Medulla oblongata (tissue), 1 donor: ENCODE measurements at regions not wholly inside any gene's neighbourhood (a gene's known extent, or its start where the extent isn't known, plus 50 kb on each side); places are given as distances from the start of the nearest gene placed in this dataset.

Source experiments
- DNase-seq: peaks from one replicate; pipeline ENCODE4 v3.0.0-alpha.2; 2015; ENCODE audit errors: extremely low spot score

DNA sequence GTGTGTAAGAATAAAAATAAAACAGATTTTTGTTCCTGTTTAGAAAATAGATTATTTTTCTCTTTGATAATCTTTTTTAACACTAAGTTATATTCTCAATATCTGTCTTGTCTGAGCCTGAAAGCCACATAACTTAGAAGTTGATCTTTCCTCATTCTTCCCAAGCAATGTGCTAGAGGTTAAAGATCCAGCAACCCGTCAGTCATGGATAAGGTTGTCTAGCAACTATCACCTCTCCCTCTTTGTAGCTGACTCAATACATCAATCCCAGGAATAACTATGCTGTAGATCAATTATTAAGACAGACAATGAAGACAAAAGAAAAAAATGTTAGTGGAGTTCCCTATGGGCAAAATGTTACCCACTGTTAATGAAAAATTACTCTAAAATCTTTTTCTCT lies 813.1 kb upstream of the CCDC179 start:
- DNase-seq: no peak

DNA sequence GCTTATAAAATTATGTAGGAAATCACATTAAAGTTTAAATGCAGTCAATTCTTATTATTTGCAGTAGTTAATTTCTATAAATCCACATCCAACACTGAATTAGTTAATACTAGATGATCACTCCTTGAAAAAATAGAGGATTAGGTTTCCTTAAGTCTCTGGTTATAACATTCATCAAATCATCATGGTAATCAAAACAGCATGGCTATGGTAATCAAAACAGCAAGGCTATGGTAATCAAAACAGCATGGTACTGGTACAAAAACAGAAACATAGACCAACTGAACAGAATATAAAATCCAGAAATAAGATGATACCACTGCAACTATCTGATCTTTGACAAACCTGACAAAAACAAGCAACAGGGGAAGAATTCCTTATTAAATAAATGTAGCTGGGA lies 814.6 kb upstream of the CCDC179 start:
- no peak for DNase-seq

DNA sequence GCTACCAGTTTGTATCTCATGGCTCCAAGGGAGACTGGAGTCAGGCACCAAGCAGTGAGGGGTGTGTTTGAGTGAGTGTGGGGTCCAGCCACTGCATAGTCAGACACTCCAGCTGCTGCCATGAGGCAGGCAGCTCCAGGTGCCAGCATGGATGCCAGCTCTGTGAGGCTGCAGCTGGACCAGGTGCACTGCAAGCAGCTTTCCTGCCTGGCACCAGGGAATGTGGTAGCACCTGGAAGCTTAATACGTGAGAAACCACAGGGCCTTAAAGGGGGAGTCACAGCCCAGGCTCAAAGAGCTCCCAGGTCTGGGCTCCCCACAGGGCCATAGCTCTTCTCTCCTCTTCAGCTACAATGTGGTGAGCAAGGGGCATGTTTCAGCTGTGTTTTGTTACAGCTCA lies 817.8 kb upstream of the LUZP2 start:
- DNase-seq: no peak

DNA sequence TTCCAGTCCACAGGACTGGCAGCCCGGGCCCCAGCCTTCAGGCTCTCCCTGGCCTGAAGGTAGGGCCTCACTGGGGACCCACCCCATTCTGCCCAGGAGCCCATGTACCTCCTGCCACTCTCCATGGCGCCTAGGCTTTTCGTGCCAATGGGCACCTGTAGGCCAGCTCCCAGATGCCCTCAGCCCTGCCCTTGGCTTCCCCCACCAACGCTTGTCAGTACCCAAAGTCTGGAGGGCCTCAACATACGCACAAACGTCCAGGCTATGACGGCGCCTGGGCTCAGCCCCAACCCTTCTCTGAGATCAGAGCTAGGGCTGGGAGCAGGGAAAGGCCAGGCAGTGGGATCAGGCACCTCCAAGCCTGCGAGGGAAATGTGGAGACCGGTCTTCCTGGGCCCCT lies 816.9 kb upstream of the LUZP2 start:
- no peak for DNase-seq

DNA sequence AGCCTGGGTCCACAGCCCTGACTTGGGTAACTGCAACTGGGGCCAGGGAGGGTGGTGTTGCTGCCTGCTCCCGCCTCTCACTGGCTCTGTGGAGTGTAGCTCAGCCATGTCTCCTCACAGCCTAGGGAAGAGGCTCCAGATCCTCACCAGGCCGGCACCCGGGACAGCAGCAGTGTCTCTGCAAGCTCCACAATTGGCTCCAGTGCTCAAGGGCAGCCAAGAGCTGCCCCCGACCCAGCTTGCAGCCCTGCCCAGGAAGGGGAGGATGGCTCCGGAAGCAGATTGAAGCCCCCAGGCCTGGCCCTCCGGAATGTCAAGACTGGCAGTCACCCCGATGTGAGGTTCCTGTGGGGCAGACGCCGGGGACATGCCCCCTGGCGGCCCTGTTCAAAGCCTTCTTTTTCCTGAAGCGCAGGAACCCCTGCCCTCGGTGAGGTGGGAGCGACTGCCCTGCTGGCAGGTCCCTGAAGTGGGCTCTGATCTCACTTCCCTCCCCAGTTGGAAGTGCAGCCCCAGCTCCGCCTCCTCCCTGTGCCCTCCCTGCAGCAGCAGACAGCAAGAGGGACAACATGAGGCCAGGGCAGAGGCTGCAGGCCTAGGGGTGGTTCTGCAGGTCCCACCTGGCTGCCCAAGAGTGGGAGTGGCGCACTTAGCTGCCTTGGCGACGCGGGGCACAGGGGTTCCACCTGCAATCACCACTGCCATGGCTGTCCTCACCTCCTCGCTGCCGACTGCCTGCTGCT lies 816.2 kb upstream of the LUZP2 start:
- DNase-seq: no peak

DNA sequence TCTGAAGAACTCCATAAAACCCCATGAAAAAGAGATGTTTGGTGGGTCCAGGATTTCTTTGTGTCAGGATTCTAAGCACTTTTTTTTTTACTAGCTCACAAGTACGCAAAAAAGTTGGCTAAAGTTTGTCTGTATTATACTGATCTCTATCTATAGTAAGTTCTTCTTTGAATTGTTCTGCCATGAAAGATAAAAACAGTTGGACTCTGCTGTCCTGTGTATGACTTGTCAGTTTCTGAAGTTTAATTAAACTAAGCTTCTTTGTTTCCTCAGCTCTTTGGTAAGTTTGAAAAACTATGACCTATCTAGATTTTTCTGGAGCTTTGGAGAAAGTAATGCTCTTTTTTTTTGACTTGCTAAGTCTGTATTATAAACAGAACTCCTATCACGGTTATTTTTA lies 812.2 kb upstream of the LUZP2 start:
- no peak for DNase-seq

DNA sequence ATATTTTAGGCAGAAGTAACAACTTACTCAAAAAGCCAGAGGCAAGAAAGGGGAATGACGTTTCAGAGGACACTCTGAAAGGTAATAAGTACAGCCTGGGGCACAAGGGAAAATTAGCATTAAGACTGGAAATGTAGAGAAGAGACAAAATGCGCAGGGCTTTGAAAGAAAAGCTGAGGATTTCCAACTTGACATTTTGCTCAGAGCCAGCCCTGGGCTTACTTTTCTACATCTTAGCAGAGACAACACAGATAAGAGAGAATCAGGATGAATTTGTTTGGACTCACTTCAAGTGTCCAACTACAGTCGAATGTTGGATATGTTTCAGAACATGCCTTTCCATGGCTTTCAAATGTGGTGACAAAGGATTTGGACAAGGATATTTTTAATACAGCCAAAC lies 808.9 kb upstream of the LUZP2 start:
- no peak for DNase-seq

DNA sequence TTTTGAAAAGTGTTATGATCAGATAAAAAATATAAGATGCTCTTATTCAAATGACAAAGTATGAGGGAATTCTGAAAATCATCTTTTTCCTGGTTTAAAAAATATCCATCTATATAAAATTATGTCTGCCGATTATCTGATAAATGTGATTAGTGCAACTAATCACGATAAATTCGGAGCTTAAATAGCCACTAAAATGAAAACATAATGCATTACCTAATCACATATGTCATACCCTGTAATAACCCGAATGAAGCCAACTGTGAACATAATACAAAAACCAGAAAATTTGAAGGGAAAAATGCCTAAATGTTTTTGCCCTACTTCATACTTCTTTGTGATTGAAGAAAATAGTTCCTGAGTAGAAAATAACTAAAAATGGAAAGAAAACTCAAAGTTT lies 808.4 kb upstream of the LUZP2 start:
- no peak for DNase-seq

DNA sequence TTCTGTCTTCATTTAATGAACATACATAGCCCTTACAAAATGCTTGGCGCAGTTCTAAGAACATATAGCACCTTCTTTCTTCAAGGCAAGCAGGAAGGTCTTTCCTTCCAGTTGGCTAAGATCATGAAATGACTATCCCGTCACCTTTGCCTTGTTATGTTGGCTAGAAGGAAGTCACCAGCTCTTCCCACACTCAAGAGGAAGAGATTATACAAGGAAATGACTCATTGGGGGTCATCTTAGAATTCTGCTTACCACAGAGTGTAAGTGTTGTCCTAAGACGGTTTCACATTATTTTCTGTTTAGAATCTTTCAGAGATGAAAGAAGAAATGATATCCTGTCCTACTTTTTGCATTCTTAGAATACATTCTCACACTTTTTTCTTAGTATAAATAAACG lies 808.0 kb upstream of the LUZP2 start:
- DNase-seq: no peak

DNA sequence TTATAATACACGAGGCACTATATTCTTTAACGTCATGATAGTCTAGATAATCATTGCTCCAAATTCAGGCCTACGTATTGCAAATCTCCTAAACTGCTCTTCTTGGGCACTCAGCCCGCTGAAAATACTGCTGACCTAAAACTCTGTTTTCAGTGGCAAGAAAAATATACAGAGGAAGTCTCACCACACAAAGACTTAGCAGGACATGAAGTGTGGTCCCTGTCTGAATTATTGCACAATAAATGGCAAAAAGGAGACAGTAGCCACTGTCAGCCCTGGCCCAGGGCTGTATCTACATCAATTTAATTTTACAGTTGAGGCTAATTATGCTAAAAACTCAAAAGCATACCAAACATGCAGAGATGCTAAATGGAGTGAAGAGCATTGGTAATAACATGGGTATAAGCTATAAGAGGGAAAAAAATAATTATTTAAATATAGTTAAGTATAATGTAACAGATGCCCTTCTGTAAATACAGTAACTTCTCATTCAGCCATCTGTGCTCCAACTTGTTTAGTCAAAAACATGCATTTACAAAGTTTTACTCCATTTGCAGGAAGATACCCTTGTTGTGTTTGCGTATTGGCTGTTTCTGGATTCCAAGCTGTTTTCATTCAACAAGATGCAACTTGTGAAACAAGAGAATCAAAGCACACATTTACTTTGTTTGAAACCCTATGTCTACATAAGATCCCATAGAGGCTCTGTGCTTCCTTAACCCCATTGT lies 800.0 kb upstream of the LUZP2 start:
- no peak for DNase-seq

DNA sequence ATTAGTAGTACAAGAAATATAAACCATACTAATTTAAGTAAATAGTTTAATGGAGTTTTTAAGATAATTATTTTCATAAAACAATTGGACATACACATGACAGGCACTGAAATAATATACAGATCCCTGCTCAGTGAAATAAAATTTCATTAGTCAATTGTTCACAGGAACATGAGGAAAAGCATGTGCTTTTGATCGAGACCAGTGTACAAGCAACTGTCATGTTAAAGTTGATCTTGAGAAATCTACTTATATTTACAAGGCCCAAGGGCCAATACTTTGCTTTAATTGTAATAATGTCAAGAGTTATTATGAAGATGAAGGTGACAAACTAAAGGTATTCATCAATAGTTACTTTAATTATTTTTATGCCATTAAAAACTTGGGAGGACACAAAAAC lies 792.7 kb upstream of the LUZP2 start:
- DNase-seq: no peak

DNA sequence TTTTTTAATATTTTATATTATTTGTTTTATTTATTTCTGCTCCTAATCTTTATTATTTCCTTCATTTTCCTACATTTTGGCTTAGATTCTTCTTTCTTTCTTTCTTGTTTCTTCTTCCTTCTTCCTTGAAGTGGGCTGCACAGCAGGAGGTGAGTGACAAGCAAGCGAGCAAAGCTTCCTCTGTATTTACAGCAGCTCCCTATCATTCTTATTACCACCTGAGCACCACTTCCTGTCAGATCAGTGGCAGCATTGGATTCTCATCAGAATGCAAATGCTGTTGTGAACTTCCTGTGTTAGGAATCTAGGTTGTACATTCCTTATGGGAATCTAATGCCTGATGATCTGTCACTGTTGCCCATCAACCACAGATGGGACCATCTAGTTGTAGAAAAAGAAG lies 784.9 kb upstream of the LUZP2 start:
- no peak for DNase-seq

DNA sequence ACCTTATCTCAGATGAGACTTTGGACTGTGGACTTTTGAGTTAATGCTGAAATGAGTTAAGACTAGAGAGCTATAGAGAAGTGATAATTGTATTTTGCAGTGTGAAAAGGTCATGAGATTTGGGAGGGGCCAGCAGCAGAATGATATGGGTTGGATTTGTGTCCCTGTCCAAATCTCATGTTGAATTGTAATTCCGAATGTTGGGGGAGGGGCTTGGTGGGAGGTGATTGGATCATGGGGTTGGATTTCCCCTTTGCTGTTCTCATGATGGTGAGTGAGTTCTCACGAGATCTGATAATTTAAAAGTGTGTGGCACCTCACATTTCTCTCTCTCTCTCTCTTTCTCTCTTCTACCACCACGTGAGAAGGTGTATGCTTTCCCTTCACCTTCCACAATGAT lies 777.8 kb upstream of the LUZP2 start:
- DNase-seq: no peak

DNA sequence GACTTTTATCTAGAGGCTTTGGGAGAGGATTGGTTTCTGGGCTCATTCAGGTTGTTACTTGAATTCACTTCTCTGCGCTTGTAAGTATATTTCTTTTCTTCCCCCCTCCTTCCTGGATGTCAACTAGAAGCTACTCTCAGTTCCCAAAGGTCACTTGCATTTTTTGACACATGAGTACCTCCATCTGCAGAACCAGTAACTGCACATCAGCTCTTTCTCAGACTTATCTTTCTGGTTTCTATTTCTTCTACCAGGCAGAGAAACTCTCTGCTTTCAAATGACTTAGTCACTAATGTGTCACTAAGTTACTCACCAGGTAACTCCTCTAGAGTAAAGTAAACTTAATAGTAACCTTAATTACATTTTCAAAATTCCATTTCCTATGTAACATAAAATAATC lies 773.0 kb upstream of the LUZP2 start:
- DNase-seq: no peak

DNA sequence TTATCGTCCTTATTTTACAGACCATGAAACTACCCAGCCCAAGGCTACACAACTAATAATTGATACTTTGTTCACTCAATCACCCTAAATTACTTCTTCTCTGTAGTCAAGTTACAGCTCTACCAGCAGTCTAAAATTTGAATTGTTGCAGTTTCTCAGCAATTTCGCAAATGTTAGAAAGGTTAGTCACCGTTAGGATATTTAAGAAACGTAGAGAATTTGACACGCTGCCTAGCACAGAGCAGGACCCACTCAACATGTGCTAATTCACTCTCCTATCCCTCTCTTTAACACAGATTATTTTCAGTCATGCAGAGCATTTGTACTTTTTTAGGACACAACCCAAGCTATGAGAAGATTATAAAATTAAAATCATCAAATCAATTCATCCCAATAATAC lies 771.1 kb upstream of the LUZP2 start:
- DNase-seq: no peak

DNA sequence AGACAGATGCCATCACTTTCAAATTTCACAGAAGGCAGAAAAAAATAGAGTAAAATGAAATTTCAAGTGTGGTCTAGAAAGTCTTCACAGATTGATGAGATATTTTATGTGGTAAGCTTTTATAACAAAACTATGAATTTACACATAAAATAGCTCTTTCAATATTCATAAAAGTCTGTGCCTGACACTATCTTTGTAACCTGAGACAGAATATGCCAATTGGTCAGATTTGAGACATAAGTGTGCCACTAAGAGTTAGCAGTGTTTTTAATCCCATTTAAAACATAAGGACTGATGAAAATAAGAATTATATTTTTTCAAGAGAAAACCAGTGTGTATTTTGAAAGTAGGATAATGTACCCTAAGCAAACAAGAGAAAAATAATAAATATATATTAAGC lies 769.5 kb upstream of the LUZP2 start:
- DNase-seq: no peak

DNA sequence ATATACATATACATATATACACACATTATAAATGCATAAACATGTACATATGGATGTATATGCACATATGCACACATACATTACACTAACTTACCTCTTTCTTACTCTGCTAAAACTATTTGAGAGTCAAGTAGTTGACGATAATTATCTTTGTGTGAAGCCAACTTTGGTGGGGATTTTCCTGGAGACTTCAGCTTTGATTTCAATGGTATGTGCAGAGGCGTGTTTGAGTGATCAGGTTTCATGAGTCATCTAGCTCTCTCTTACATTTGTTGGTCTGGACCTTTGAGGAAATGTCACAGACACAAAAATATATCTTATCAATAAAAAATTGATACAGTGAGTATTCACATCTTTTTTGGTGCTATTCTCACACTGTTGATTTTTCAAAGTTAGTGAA lies 769.1 kb upstream of the LUZP2 start:
- no peak for DNase-seq

DNA sequence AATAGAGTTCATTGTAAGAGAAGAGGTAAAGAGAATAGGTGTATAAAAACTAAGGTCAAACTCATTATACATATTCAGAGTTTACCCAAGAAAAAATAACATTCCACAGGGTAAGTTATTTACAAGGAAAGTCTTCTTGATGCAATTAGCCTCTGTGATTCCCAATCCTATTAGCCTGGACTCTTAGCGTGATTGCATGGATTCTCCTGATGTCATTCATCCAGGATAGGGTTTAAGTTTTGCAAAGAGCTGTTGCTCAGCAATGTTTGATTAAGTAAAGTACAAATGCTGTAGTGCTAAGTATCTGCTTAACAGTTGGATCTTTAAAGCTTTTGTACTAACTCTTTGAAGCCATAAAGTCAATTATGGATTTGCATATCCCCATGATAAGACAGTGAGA lies 767.8 kb upstream of the LUZP2 start:
- no peak for DNase-seq

DNA sequence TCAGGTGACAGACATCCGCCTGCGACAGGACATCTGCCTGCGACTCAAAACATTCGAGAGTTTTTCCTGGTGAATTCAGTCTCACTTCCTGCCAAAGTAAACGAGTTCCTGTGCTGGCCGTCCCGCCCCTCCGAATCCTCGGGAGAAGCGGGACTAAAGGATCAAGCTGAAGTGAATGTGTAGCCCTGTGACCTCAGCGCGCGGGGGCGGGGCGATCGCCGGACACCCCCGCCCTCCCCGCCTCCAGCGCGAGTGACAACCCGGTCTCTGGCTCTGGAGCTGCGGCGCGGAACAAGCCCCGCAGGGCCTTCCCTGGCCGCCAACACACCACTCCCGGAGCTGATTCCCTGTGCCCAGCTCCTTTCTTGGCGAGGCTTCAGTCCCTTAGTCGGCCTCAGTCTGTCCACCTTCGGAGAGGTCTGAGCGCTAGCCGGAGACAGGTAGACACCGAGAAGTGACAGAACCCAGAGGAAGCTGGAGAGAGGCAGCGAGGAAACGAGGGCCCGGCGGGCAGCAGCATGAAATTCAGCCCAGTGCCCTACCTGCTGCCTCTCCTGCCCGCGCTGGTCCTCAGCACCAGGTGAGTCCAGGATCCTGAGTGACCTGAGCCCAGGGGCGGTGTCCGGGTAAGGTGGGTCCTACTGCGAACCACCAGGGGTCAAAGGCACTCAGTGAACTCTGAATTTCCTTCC lies 766.4 kb upstream of the LUZP2 start:
- DNase-seq: no peak

DNA sequence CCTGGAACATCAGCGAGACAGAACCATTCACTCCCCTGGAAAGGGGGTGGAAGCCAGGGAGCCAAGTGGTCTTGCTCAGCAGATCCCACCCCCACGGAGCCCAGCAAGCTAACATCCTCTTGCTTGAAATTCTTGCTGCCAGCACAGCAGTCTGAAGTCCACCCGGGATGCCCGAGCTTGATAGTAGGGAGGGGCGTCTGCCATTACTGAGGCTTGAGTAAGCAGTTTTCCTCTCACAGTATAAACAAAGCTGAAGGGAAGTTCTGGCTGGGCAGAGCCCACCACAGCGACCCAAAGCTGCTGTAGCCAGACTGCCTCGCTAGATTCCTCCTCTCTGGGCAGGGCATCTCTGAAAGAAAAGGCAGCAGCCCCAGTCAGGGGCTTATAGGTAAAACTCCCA lies 764.8 kb upstream of the LUZP2 start:
- DNase-seq: no peak

DNA sequence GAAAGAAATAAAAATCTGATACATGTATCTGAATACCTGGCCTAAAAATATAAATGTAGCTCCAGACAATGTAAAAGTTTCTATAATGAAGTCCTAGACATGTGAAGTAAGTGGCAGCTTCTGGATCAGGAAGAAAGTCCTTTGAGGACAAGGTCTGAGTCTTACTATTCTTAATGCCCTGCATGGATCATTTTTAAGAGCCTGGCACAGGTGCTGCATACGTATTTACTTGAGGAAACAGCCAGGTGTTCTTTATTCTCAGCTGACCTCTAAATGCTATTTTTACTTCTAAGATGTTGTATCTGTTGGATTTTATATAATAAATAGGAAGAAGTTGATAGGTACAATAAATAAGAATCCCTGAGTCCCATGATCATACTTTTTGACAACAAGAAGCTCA lies 750.0 kb upstream of the LUZP2 start:
- no peak for DNase-seq

DNA sequence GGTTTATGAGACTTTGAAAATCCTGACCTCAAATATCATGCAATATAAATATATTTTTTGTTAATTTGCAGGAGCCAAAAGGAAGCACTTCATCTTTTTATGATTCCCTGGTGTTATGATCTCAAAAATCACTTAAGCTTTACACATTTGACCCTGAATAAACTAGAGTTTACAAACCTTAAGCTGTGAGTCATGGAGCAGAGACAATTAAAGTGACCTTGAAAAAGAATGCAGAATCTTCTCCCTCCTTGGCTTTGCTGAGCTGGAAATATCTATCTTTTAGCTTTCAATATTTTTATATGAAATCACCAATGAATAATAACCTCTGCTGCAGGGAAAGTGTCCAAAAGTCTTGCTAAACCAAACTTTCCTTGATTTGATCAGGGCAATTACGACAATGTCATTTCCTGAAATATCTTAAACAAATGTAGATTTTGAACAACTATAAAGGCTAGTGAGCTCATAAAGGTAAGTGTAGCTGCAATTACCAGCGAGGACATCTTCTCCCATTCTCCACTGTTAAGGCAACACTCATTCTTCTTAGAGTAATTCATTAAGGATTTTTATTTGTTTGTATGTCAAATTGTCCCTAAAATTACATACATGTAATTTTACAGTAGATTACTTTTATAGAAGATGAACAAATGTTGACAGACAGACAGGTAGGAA lies 747.0 kb upstream of the LUZP2 start:
- DNase-seq: no peak

DNA sequence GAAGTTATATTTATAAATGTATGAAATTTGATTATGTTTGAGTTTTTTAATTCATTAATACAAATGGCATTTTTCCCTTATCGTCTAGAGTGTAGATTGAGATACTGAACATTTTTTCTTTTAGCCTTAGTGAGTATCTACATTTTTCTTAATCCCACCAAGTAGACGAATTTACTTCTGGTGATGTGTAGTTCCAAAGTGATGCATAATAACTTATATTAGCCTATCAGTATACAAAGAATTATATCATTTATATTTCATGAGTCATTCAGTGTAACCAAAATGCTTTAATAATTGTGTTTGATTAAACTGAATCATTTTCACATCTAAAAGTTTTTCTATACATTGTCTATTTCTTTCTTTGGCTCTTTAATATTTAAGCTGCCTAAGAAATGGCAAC lies 745.6 kb upstream of the LUZP2 start:
- no peak for DNase-seq
